SKM-1 (cell line): ENCODE measurements at regions not wholly inside any gene's neighbourhood (a gene's known extent, or its start where the extent isn't known, plus 50 kb on each side); places are given as distances from the start of the nearest gene placed in this dataset.
"Not testable (repeated sequence)": the region's sequence is repeated elsewhere in the genome, so short reads cannot be mapped to it uniquely, and the experiment has no call there.

Experiments used
- DNase-seq: peaks from one replicate; lab custom pipeline; 2025; ENCODE audit not compliant: unreplicated experiment; lab: John Stamatoyannopoulos, UW

DNA sequence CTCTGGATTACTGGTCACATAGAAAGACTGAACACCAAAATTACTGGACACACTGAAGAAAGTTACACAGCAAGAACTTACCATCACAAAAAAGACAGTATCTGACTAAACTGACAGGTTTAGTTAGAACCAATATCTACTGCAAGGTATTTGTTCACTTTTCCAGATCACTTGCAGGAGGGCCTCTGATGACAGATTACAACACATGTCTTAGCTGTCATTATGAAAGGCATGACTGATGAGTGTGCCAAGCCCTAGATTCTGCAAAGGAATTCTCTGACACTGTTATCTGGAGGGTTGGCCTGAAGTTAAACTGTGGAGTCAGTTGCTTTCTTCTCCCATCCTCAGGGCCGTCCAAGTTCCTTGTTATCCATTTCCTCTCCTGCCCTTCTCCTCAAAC is 242.7 kb downstream of the KIF20B start:
- DNase-seq = no peak

DNA sequence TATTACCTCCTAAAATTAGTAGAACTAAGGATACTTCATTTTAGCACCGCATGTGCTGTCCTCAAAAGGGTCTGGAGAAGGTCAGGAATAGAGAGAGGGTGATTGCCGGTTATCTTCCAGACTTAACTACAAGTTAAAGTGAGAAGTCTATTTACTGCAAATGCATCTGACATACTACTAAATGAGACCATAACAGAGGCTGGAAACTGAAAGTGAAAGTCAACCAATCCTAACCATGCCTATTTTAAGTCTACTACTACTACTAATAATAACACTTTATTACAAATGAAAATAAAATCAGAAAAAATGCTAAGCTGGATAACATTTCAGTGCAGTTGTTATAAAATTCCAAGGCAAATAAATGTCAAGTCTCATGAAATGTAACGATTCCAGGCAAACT is 244.7 kb downstream of the KIF20B start:
- DNase-seq = no peak

GRCh38 chr10:89949496-89949895 is 248.1 kb downstream of the KIF20B start:
- no peak for DNase-seq

GRCh38 chr10:89952325-89952724 is 250.9 kb downstream of the KIF20B start:
- no peak for DNase-seq

GRCh38 chr10:89952751-89953150 is 251.4 kb downstream of the KIF20B start:
- no peak for DNase-seq

DNA sequence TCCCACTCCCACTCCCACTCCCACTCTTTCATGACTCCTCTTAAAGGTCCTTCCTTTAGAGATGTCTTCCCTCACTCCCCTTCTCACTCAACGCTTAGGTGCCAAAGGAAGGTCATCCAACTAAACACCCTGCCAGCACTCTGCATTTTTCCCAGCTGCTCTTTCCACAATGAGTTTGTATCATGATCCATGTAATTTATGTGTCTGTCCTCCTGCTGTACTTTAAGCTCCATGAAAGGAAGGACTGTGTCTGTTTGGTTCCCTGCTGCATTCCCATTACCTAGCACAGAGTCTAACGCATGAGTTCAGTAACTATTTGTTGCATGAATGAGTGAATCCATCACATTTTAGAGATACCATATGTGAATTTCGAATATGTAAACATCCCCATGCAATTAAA is 252.7 kb downstream of the KIF20B start:
- DNase-seq = no peak

DNA sequence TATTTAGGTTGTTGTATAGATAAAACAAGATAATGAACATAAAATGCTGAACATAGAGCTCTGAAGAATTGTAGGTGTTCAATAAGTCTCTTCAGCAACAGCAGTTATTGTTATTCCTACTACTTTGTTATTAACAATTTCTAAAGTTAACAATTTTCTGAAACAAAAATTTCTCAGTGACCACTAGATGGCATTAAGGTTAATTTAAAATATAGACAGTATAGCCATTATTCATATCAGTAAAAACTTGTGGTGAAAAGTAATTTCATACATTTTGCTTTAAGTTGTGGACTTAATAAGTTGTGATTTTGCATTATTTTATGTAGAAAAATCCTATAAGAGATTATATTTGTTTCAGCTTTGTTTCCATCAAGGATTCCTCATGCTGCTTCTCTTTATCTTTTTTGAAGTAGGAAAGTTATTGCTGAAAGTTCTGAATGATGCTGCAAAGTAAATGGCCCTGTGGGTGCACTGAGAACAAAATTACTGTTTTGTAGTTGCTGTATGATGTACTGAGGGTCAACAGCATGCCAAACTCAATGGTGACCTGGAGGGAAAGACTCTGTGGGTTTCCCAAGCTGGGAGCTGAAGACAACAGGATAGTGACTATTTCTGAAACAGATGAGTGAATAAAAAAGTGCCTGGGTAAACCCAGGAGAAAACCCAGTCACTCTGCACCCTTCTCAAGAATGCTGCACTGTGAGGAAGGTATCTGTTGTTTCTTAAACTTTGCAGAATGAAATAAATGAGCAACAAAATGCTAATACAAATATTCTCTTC is 253.6 kb downstream of the KIF20B start:
- DNase-seq = no peak

GRCh38 chr10:89959433-89960110 is 258.2 kb downstream of the KIF20B start:
- DNase-seq = no peak

DNA sequence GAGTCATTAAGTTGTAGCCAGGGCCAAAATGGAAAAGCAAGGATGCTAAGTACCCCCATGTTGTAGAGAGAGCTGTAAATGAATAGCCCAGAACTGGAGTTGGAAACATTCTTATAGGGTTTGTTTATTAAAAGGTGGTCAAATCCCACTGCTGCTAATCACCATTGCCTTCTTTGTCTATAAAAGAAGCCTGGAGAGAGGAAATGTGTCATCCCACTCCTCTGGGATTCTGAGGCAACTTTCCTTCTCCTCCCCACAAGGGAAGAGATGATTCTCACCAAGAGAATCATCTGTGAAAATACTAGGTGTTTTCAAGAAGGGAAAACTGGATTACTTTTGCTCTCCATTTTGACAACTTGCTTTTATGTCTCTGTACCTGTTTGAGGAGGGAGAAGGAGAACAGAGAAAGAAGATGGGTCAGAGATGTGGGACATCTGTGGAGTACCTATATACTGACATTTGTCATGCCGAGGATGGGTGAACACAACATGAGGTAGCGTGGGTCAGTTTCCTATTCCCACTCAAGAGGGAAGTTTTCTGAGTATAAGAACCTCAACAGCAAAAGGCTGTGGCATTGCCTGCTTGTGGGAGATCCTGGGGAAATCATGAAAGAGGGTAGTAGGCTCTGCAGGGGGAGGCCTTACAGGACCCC is 262.2 kb downstream of the KIF20B start:
- no peak for DNase-seq

DNA sequence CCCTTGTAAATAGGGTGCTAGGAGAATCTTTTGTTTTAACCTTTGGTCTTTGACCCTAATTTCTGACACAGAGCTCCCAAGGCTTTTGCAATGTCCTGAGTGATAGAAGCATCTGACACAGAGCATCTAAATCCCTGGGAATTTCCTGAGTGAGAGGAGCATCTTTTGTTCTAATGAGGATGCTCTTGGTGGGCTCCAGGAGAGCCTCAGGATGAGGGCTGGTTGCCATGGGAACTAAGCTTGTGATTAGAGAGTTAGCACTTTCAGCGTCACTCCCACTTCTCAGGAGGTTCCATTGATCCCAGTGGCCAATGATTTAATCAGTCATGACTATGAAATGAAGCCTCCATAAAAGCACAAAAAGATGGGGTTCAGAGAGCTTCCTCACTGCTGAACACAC is 264.8 kb downstream of the KIF20B start:
- DNase-seq = no peak

- DNase-seq = no peak
Measured at GRCh38 chr10:89973326-89973725, 271.9 kb downstream of the KIF20B start.

GRCh38 chr10:89975071-89975470 is 273.7 kb downstream of the KIF20B start:
- DNase-seq = no peak

GRCh38 chr10:89975771-89976170 is 274.4 kb downstream of the KIF20B start:
- no peak for DNase-seq

GRCh38 chr10:89978081-89978480 is 276.7 kb downstream of the KIF20B start:
- DNase-seq = no peak

DNA sequence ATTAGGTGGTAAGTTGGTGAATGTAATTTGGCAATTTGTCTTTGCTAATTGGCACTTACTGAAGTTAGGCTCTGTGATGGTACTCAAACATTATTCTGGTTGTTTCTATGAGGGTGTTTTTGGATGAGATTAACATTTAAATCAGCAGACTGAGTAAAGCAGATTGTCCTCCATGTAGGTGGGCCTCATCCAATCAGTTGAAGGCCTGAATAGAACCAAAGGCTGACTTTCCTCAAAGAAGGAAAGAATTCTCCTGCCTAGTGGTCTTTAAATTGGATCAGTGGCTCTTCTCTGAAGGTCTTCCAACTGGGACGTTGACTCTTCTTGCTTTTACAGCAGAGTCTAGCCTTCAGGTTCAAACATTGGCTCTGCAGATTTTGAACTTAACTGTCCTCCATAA is 278.3 kb downstream of the KIF20B start:
- no peak for DNase-seq

GRCh38 chr10:89980166-89980565 is 278.8 kb downstream of the KIF20B start:
- DNase-seq = no peak

DNA sequence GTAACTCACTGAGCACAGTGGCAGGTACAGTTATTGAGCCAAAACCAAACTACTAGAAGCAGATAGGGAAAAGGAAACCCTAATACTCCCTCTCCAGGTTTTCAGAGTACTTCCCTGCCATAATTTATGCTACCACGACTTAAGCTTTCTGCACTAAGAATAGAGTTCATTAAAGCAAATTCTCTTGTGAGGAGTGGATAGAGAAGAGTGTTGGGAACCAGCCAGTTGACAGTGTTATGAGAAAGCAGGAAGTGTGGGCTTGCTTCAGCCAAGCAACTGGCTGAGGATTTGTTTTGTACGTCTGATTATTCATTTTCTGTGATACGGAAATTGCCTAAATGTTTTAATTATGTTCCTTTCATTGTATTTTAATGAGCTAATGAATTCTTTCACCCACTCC is 280.5 kb downstream of the KIF20B start:
- no peak for DNase-seq

- DNase-seq = no peak
Measured at GRCh38 chr10:89985446-89985845, 284.1 kb downstream of the KIF20B start.

DNA sequence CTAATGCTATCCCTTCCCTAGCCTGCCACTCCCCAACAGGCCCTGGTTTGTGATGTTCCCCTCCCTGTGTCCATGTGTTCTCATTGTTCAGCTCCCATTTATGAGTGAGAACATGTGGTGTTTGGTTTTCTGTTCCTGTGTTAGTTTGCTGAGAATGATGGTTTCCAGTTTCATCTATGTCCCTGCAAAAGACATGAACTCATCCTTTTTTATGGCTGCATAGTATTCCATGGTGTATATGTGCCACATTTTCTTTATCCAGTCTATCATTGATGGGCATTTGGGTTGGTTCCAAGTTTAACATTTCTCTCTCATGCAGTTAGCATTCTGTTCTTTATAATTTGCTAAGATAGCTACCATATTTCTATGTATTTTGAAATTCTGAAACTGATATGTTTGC is 287.0 kb downstream of the KIF20B start:
- DNase-seq = not testable (repeated sequence)

DNA sequence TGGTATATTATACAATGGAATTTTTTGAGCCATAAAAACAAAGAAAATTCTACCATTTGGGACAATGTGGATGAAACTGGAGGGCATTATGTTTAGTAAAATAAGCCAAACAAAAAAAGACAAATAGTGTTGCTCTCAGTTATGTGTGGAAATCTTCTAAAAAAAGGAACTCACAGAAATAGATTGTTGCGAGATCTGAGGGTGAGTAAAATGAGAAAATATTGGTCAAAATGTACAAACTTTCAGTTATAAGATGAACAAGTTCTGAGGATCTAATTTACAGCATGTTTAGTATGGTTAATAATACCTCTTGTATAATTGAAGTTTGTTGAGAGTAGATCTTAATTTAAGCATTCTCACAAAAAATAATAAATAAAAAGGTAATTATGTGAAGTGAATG is 291.2 kb downstream of the KIF20B start:
- peak; percentile 13 for DNase-seq

DNA sequence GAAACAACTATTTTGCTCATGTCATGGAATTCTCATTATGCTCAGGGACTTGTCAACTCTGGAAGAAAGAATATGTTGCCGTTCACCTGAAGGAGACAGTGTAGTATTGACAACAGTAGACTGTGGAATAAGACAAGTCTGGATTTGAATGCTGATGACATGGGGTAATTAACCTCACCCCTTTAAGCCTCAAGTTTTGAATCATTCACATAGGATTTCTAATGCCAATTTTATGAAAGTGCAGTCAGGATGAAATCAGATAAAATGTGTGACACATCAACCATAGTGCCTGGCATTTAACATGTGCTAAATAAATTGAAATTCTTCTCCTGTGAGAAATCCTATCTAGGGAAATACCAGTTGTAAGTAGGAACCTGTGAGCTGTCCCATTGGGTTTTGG is 305.8 kb downstream of the KIF20B start:
- no peak for DNase-seq

DNA sequence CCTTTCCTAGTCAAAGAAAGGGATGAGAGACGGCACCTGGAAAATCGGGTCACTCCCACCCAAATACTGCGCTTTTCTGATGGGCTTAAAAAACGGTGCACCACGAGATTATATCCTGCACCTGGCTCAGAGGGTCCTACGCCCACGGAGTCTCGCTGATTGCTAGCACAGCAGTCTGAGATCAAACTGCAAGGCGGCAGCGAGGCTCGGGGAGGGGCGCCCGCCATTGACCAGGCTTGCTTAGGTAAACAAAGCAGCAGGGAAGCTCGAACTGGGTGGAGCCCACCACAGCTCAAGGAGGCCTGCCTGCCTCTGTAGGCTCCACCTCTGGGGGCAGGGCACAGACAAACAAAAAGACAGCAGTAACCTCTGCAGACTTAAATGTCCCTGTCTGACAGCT is 309.9 kb downstream of the KIF20B start:
- DNase-seq = not testable (repeated sequence)
